ENCODE measurements at regions not wholly inside any gene's neighbourhood (a gene's known extent, or its start where the extent isn't known, plus 50 kb on each side); places are given as distances from the start of the nearest gene placed in this dataset.
A peak's percentile ranks its signal among the peaks of the same experiment; 100 is the strongest.

DNA sequence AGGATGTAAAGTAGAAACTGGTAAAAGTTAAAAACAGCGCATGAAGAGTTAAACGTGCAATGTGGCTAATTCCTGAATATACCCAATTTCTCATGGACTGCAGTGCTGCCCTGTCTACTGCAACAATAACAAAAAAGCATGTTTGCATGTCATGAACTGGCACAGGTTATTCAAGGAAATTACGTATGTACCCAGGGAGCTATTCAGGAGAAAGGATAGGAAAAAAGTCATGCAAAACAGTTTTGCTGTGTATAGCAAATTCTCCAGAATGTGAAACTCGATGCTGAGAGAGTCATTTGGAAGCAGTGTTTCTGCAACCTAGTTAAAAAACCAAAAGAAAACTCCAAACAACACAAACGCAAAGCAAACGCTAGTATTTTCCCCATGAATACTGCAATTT, 381.5 kb upstream of the PRKX start:
- Mint-ChIP-seq H3K4me3 (ENCODE audit: unreplicated experiment) (no peak overlapping the region), H3K27me3 (ENCODE audit: low read depth, unreplicated experiment) (no peaks in the 10 kb centered on the region), H3K36me3 (ENCODE audit: low read depth, unreplicated experiment) (no peaks in the 10 kb centered on the region), H3K9me3 (ENCODE audit: unreplicated experiment) (no peaks in the 10 kb centered on the region), H3K27ac (ENCODE audit: unreplicated experiment) (no peak overlapping the region), H3K4me1 (ENCODE audit: low read depth, unreplicated experiment) (peaks cover 13% of the 10 kb centered on the region)
- Histone ChIP-seq H4K20me1 (ENCODE audit: insufficient read depth, low read length) (no peaks in the 10 kb centered on the region), H3K27ac (ENCODE audit: low read depth, low read length) (no peak overlapping the region), H3K79me2 (ENCODE audit: insufficient read depth, low read length) (no peaks in the 10 kb centered on the region), H3K4me3 (ENCODE audit: insufficient read depth, low read depth, low read length) (no peak overlapping the region), H2AFZ (ENCODE audit: low read depth, low read length) (no peak overlapping the region), H3K9me3 (ENCODE audit: insufficient read depth, low read depth, low read length) (no peaks in the 10 kb centered on the region), H3K4me2 (ENCODE audit: low read length) (no peak overlapping the region), H3K36me3 (ENCODE audit: insufficient read depth, low read length) (no peaks in the 10 kb centered on the region), H3K4me1 (ENCODE audit: insufficient read depth, low read length) (no peaks in the 10 kb centered on the region), H3K27me3 (ENCODE audit: insufficient read depth, low read length) (no peaks in the 10 kb centered on the region), H3K9ac (ENCODE audit: low read length) (no peak overlapping the region)
- no peak for DNase-seq (ENCODE audit: low read depth)
- TF ChIP-seq EZH2 (IDR thresholded peaks at IDR 0.05; ENCODE audit: insufficient read depth, low read length), result no peak
- TF ChIP-seq, protein P1, sequence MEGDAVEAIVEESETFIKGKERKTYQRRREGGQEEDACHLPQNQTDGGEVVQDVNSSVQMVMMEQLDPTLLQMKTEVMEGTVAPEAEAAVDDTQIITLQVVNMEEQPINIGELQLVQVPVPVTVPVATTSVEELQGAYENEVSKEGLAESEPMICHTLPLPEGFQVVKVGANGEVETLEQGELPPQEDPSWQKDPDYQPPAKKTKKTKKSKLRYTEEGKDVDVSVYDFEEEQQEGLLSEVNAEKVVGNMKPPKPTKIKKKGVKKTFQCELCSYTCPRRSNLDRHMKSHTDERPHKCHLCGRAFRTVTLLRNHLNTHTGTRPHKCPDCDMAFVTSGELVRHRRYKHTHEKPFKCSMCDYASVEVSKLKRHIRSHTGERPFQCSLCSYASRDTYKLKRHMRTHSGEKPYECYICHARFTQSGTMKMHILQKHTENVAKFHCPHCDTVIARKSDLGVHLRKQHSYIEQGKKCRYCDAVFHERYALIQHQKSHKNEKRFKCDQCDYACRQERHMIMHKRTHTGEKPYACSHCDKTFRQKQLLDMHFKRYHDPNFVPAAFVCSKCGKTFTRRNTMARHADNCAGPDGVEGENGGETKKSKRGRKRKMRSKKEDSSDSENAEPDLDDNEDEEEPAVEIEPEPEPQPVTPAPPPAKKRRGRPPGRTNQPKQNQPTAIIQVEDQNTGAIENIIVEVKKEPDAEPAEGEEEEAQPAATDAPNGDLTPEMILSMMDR (IDR thresholded peaks at IDR 0.05; ENCODE audit: insufficient read depth, low read depth, low read length), result no peak
- no peak for FAIRE-seq

DNA sequence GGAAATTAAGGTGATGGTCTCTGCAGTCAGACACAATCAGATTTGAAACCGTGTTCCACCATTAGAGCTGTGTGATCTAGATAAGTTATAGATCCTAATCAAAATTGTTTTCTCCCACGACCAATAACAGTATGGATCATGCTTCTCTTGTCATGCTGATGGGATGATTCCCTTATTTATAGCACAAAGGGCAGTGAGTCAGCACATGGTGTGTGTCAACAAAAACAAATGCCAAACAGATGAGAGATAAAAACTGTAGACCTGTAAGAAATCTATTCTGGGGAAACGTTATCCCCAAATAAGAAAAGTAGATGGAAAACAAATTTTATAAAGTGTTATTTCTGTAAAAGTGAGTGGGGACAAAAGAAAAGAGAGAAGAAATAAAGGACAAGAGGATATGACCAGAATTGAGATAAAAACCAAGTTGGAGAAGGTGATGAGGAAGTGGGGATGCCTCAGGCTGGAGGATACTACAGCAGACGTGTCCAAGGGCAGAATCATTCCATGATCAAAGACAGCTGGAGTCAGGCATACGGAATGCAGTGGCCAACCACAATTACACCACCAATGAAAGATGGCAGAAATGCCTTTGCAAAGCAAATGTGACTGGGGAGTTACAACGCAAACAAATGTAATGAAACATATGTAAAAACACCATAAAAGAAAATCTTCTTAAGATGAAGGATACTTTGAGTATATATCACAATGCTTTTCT, 377.8 kb upstream of the PRKX start:
- H3K27me3 Mint-ChIP-seq (ENCODE audit: low read depth, unreplicated experiment), result no peaks in the 10 kb centered on the region
- no peak overlapping the region for H3K4me2 ChIP-seq (ENCODE audit: low read length)
- no peaks in the 10 kb centered on the region for H3K36me3 Mint-ChIP-seq (ENCODE audit: low read depth, unreplicated experiment)
- H3K4me1 Mint-ChIP-seq (ENCODE audit: low read depth, unreplicated experiment), result peaks cover 13% of the 10 kb centered on the region
- DNase-seq (ENCODE audit: low read depth) (no peak), FAIRE-seq (peak; percentile 95)
- no peaks in the 10 kb centered on the region for H4K20me1 ChIP-seq (ENCODE audit: insufficient read depth, low read length)
- H3K27me3 ChIP-seq (ENCODE audit: insufficient read depth, low read length), result no peaks in the 10 kb centered on the region
- TF ChIP-seq, protein P1 (IDR thresholded peaks at IDR 0.05; ENCODE audit: insufficient read depth, low read depth, low read length), result no peak
- TF ChIP-seq EZH2 (IDR thresholded peaks at IDR 0.05; ENCODE audit: insufficient read depth, low read length), result no peak
- peak overlapping the region; percentile 35 for H3K27ac Mint-ChIP-seq (ENCODE audit: unreplicated experiment)
- no peaks in the 10 kb centered on the region for H3K79me2 ChIP-seq (ENCODE audit: insufficient read depth, low read length)
- no peak overlapping the region for H3K4me3 Mint-ChIP-seq (ENCODE audit: unreplicated experiment)
- no peaks in the 10 kb centered on the region for H3K36me3 ChIP-seq (ENCODE audit: insufficient read depth, low read length)
- no peaks in the 10 kb centered on the region for H3K9me3 ChIP-seq (ENCODE audit: insufficient read depth, low read depth, low read length)
- H3K9ac ChIP-seq (ENCODE audit: low read length), result no peak overlapping the region
- no peaks in the 10 kb centered on the region for H3K4me1 ChIP-seq (ENCODE audit: insufficient read depth, low read length)
- H3K27ac ChIP-seq (ENCODE audit: low read depth, low read length), result no peak overlapping the region
- H2AFZ ChIP-seq (ENCODE audit: low read depth, low read length), result no peak overlapping the region
- H3K9me3 Mint-ChIP-seq (ENCODE audit: unreplicated experiment), result no peaks in the 10 kb centered on the region
- H3K4me3 ChIP-seq (ENCODE audit: insufficient read depth, low read depth, low read length), result no peak overlapping the region

DNA sequence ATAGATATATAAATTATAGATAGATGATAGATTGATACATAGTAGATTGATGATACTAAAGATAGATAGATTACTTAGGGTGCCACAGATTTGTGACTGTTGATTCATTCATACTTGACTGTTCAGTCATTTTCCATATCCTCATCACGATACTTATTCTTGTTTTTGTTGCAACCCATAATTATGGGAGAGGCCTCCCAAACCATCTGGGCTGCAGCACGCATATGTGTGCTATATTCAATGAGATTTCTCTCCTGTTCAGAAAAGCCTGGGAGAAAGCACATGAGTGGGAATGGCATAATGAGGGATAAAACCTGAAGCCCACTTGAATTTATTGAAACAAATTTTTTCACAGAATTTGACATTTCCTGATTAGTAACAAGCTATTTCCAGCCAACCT, 346.4 kb upstream of the PRKX start:
- H3K27me3 Mint-ChIP-seq (ENCODE audit: low read depth, unreplicated experiment), result peaks cover 4% of the 10 kb centered on the region
- Histone ChIP-seq H4K20me1 (ENCODE audit: insufficient read depth, low read length) (no peaks in the 10 kb centered on the region), H3K36me3 (ENCODE audit: insufficient read depth, low read length) (no peaks in the 10 kb centered on the region), H3K27ac (ENCODE audit: low read depth, low read length) (no peak overlapping the region), H3K9me3 (ENCODE audit: insufficient read depth, low read depth, low read length) (no peaks in the 10 kb centered on the region), H3K4me1 (ENCODE audit: insufficient read depth, low read length) (no peaks in the 10 kb centered on the region), H3K27me3 (ENCODE audit: insufficient read depth, low read length) (no peaks in the 10 kb centered on the region), H2AFZ (ENCODE audit: low read depth, low read length) (no peak overlapping the region), H3K9ac (ENCODE audit: low read length) (no peak overlapping the region), H3K4me3 (ENCODE audit: insufficient read depth, low read depth, low read length) (no peak overlapping the region), H3K4me2 (ENCODE audit: low read length) (no peak overlapping the region), H3K79me2 (ENCODE audit: insufficient read depth, low read length) (no peaks in the 10 kb centered on the region)
- H3K9me3 Mint-ChIP-seq (ENCODE audit: unreplicated experiment), result no peaks in the 10 kb centered on the region
- no peak overlapping the region for H3K27ac Mint-ChIP-seq (ENCODE audit: unreplicated experiment)
- no peak overlapping the region for H3K4me3 Mint-ChIP-seq (ENCODE audit: unreplicated experiment)
- DNase-seq (ENCODE audit: low read depth) (no peak), FAIRE-seq (no peak)
- no peaks in the 10 kb centered on the region for H3K36me3 Mint-ChIP-seq (ENCODE audit: low read depth, unreplicated experiment)
- TF ChIP-seq, protein P1 (IDR thresholded peaks at IDR 0.05; ENCODE audit: insufficient read depth, low read depth, low read length), result no peak
- TF ChIP-seq EZH2 (IDR thresholded peaks at IDR 0.05; ENCODE audit: insufficient read depth, low read length), result no peak
- no peaks in the 10 kb centered on the region for H3K4me1 Mint-ChIP-seq (ENCODE audit: low read depth, unreplicated experiment)

Data from astrocyte (in vitro differentiated cells and primary cell).